HG03066 (cell line): ENCODE measurements at regions not wholly inside any gene's neighbourhood (a gene's known extent, or its start where the extent isn't known, plus 50 kb on each side); places are given as distances from the start of the nearest gene placed in this dataset.

Experiments used
- ATAC-seq: cut with Tn5 transposase; IDR thresholded peaks from one replicate; pipeline ENCODE4 v1.9.1; 2021; ENCODE audit warnings: low read depth; ENCODE audit not compliant: unreplicated experiment

DNA sequence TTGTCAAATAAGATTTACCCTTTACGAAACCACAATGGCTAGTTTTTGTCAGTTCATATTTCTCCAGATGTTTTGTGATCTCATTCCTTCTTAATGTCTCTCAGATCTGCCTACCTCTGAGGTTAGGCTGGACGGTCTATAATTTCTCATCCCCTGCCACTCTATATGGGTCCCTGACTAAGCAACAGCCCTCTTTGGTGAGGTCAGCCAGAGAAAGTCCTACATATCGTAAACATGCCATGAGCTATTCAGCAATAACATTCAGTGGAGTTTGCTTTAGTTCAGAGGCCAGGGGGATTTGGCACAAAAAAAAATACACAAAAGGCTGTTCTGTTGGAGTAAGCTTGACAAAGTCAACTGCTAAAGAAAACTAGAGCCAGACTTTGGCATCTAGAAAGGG lies 192.1 kb upstream of the NCKAP5 start:
- no peak for ATAC-seq

DNA sequence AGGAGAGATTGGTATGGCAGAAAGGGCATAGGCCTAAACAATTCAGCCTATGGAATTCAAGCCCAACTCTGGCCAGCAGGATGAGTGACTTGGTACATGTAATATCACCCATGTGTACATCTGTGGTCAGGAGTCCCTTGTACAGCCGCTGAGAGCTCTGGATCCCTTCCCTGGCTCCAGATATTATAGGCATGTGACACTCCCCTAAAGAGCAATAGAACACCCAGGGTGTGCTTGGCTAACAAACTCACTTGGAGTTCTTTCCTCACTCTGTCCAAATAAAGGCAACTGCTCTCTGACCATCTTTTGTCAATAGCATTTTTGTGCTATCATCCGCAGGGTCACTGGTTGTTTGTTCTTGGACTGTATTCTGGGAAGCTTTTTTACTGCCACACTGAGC lies 197.4 kb upstream of the NCKAP5 start:
- no peak for ATAC-seq

- ATAC-seq = no peak
Measured at GRCh38 chr2:133766164-133766832, 198.0 kb upstream of the NCKAP5 start.

DNA sequence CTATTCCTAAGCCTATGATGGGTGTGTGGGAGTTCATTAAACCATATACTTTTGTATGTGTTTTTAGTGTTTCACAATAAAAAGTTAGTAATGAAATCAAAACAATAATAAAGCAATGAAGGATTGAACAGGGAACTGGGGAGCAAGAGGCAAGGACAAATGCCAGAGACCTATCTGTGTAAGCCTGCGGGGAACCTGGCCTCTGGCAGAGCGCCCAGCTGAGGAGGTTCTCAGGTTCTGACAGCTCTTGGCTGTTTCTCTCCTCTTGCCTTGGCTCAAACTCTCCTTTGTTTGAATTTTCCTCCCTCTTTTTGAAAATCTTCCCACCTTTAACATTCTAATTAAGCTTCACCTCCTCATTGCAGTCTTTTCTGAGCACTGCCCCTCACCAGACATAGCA lies 200.0 kb upstream of the NCKAP5 start:
- no peak for ATAC-seq

DNA sequence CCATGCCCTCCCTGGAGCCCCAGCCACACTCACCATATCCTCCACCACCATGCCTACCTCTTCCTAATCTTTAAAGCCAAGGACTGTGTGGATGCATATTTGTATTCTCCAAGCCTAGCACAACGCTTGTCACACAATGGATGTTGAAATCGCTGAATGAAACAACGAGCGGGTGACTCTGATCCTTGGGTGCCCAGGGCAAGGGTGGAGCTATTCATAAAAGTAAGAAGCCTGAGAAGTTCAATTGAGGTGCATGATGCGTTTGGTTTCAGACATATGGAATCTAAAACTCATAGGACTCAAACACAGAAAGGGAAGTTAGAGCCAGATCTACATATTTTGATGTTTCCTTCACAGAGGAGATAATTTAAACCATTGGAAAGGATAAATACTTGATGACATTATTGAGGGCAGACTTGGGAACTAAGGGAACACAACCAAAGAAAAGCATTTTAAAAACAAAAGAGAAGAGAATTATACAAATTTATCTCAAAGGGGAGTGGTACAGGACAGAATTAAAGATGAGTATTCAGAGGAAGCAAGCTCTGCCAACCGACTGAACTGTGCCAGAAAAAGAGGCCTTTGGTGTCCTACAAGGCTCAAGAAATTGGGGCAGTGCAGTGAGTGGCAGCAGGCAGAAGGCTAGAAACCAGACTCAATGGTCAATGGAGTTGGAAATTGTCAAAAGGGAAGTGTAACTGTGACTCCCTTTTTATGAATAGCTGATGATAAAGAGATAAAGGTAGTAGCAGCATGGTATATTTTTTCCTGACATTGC lies 200.6 kb upstream of the NCKAP5 start:
- no peak for ATAC-seq

GRCh38 chr2:133773854-133774653 lies 205.8 kb upstream of the NCKAP5 start:
- no peak for ATAC-seq

- ATAC-seq = no peak
Measured at GRCh38 chr2:133774654-133775015, 206.4 kb upstream of the NCKAP5 start.

DNA sequence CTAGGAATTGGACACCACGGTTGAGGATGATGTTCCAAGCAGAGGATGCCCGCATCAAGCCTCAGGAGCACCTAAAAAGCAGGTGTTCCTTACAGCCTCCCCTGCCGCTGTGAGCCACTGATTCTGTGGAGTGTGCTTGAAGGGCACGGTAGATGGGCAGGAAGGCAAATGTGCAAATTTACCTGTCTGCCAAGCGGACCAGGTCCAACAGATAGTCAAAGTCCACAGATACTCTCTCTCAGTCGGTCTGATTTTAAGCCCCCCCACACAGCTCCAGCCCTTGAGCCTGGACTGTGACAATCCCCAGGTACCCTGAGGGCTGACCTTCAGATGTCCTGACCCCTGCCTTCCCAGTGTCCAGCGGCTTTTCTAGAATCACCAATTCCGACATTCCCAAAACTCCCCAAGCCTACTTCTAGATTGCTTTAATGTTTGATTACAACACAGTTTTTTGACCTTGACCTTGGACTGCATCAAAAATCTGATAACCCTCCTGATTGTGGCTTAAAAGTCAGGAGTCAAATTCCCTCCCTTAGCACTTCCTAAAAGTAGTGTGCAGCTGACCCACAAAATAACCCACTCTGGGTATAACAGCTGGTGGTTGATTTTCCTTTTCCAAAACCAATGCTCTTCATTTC lies 208.8 kb upstream of the NCKAP5 start:
- no peak for ATAC-seq

GRCh38 chr2:133777574-133777960 lies 209.3 kb upstream of the NCKAP5 start:
- ATAC-seq = no peak

- ATAC-seq = no peak
Measured at GRCh38 chr2:133780099-133780996, 212.1 kb upstream of the NCKAP5 start.

DNA sequence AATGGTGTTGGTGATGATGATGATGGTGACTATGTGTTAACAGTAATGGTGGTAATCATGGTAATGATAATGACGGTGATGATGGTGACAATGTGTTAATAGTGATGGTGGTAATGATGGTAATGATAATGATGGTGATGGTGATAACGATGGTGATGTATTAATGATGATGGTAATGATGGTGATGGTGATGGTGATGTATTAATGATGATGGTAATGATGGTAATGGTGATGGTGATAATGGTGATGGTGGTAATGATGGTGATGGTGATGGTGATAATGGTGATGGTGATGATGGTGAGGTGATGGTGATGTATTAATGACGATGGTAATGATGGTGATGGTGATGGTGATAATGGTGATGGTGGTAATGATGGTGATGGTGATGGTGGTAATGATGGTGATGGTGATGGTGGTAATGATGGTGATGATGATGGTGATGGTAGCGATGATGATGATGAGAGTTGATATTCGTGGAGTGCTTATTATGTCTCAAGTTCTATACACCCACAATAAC lies 212.8 kb upstream of the NCKAP5 start:
- no peak for ATAC-seq

GRCh38 chr2:133787207-133787606 lies 218.9 kb upstream of the NCKAP5 start:
- ATAC-seq = no peak

DNA sequence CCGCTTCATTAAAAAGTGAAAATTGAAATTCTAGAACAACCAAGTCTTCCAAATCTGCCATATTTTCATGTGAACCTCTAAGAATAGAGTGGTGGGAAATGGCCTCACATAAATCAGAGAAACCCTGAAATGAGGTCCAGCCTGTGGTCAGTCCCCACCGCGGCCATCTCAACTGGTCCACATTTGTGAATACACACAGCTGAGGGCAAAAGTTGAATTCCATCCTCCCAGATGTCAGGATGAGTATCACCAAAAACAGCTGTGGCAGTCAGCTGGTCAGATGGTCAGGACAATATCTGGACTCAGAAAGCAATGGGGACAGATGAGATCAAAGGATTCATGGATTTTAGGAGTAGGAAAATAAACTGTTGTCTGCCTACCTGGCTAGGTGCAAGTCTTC lies 219.4 kb upstream of the NCKAP5 start:
- ATAC-seq = no peak

- no peak for ATAC-seq
Measured at GRCh38 chr2:133788386-133788785, 220.1 kb upstream of the NCKAP5 start.

- ATAC-seq = no peak
Measured at GRCh38 chr2:133789743-133790142, 221.5 kb upstream of the NCKAP5 start.

DNA sequence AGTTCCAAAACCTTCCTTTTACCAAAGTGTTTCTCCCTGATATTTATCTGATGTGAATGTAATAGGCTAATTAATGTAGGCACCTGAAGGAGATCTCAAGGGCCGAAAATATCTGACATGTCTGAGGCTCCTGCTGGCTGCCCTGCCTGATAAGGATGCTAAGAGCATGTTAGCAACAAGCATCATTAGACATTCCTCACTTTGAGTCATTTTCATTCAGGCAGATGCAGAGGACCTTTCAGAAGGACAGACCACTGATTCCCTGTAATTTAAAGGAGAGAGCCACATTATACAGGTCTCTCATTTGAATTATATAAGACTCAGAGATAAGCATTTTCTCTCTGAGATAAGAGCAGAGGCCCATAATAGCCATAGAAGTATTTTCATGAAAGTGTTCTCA lies 222.4 kb upstream of the NCKAP5 start:
- no peak for ATAC-seq

- ATAC-seq = no peak
Measured at GRCh38 chr2:133791191-133791590, 222.9 kb upstream of the NCKAP5 start.

GRCh38 chr2:133792223-133792622 lies 224.0 kb upstream of the NCKAP5 start:
- ATAC-seq = no peak

GRCh38 chr2:133794114-133794513 lies 225.9 kb upstream of the NCKAP5 start:
- no peak for ATAC-seq

- ATAC-seq = no peak
Measured at GRCh38 chr2:133801946-133802345, 233.7 kb upstream of the NCKAP5 start.
